Thyroid gland (tissue), 4 donors: ENCODE measurements at regions not wholly inside any gene's neighbourhood (a gene's known extent, or its start where the extent isn't known, plus 50 kb on each side); places are given as distances from the start of the nearest gene placed in this dataset.

Source experiments
- POLR2A ChIP-seq, 2 donors: fragments of 450-650 bp; IDR thresholded peaks; one replicate each; pipeline ENCODE4 v1.6.1; 2017; ENCODE audit warnings: antibody characterized with exemption in 2 of 2, mild to moderate bottlenecking in 2 of 2, moderate library complexity in 1 of 2
- TF ChIP-seq, protein P1 (sequence below), 6 experiments: fragments of 200-600 bp in 3 of 6; fragments of 450-650 bp in 3 of 6; sonication (generic) in 3 of 6; IDR thresholded peaks; one replicate each; pipeline ENCODE4 v1.5.1; 2016 to 2019; ENCODE audit warnings: antibody characterized with exemption in 6 of 6, mild to moderate bottlenecking in 2 of 6, inconsistent platforms in 1 of 6, moderate library complexity in 1 of 6

- TF ChIP-seq, protein P1, sequence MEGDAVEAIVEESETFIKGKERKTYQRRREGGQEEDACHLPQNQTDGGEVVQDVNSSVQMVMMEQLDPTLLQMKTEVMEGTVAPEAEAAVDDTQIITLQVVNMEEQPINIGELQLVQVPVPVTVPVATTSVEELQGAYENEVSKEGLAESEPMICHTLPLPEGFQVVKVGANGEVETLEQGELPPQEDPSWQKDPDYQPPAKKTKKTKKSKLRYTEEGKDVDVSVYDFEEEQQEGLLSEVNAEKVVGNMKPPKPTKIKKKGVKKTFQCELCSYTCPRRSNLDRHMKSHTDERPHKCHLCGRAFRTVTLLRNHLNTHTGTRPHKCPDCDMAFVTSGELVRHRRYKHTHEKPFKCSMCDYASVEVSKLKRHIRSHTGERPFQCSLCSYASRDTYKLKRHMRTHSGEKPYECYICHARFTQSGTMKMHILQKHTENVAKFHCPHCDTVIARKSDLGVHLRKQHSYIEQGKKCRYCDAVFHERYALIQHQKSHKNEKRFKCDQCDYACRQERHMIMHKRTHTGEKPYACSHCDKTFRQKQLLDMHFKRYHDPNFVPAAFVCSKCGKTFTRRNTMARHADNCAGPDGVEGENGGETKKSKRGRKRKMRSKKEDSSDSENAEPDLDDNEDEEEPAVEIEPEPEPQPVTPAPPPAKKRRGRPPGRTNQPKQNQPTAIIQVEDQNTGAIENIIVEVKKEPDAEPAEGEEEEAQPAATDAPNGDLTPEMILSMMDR (IDR thresholded peaks at IDR 0.05), result no peak
- TF ChIP-seq POLR2A (IDR thresholded peaks at IDR 0.05), result no peak
These were observed 169.3 kb downstream of the ZBTB18 start for GRCh38 chr1:244220410-244220809.
